ENCODE measurements at regions not wholly inside any gene's neighbourhood (a gene's known extent, or its start where the extent isn't known, plus 50 kb on each side); places are given as distances from the start of the nearest gene placed in this dataset.

DNA sequence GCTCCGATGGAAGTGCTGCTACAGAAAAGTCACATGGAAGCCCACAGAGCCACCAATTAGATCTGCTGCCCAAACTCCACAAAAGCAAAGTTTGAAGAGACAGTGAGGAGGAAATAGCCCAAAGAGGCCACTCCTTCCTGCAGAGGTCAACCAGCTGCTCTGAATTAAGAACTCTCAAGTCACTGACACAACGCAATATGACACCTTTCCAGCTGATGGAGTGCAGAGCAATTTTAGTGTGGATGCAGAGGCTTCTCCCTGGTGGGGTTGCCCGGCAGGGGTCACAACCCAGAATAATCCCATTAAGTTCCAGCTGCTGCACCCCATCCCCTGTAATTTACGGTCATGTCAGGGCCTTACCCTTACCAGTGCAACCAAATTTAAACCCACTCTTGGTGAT lies 361.9 kb upstream of the JARID2 start:
- Histone ChIP-seq H3K4me1 (ENCODE audit: low read length) (no peaks in the 10 kb centered on the region), H4K20me1 (ENCODE audit: insufficient read depth, low read length) (no peaks in the 10 kb centered on the region), H3K9me3 (replicated peaks; ENCODE audit: insufficient read depth, low read length) (no peaks in the 10 kb centered on the region), H3F3A (ENCODE audit: insufficient read depth, low read length) (no peaks in the 10 kb centered on the region), H2AFZ (ENCODE audit: low read length) (no peak overlapping the region), H3K4me2 (ENCODE audit: low read depth, low read length) (no peak overlapping the region), H3K27ac (ENCODE audit: low read length) (no peak overlapping the region), H3K79me2 (ENCODE audit: low read length) (no peaks in the 10 kb centered on the region), H3K27me3 (replicated peaks; ENCODE audit: insufficient read depth, low read length) (no peaks in the 10 kb centered on the region), H3K4me3 (ENCODE audit: low read length) (no peak overlapping the region), H3K9me2 (replicated peaks; ENCODE audit: insufficient read depth, low read length) (no peaks in the 10 kb centered on the region), H3K36me3 (replicated peaks; ENCODE audit: insufficient read depth, low read length) (no peaks in the 10 kb centered on the region), H3K9ac (ENCODE audit: low read length) (no peak overlapping the region)
- no peak for DNase-seq
- no peak for TF ChIP-seq EZH2phosphoT487 (IDR thresholded peaks at IDR 0.05; ENCODE audit: low read length)
- TF ChIP-seq, protein P1, sequence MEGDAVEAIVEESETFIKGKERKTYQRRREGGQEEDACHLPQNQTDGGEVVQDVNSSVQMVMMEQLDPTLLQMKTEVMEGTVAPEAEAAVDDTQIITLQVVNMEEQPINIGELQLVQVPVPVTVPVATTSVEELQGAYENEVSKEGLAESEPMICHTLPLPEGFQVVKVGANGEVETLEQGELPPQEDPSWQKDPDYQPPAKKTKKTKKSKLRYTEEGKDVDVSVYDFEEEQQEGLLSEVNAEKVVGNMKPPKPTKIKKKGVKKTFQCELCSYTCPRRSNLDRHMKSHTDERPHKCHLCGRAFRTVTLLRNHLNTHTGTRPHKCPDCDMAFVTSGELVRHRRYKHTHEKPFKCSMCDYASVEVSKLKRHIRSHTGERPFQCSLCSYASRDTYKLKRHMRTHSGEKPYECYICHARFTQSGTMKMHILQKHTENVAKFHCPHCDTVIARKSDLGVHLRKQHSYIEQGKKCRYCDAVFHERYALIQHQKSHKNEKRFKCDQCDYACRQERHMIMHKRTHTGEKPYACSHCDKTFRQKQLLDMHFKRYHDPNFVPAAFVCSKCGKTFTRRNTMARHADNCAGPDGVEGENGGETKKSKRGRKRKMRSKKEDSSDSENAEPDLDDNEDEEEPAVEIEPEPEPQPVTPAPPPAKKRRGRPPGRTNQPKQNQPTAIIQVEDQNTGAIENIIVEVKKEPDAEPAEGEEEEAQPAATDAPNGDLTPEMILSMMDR (IDR thresholded peaks at IDR 0.05; ENCODE audit: low read length): no peak
- no peak for TF ChIP-seq EZH2 (optimal IDR thresholded peaks at IDR 0.05; ENCODE audit: low read depth, low read length)

DNA sequence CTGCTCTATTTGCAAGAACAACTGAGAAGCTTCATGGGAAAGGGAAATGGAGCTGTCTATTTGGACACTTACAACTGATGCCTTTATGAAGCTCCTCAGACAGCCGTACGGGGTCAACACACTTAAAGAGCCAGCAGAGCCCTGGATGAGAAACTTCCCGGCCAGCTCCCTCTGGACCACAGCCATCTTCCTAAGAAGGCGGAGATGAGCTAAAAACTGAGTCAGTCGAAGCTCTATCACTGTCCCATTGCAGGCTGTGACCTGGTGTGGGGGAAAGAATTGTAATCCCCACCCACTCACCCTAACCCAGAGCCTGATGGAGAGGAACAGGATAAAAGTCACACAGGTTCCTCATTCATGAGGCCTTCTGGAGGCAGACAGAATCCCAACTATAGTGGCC lies 360.4 kb upstream of the JARID2 start:
- Histone ChIP-seq H3K9me3 (replicated peaks; ENCODE audit: insufficient read depth, low read length) (no peaks in the 10 kb centered on the region), H4K20me1 (ENCODE audit: insufficient read depth, low read length) (no peaks in the 10 kb centered on the region), H3K27ac (ENCODE audit: low read length) (no peak overlapping the region), H3K79me2 (ENCODE audit: low read length) (no peaks in the 10 kb centered on the region), H3K9ac (ENCODE audit: low read length) (no peak overlapping the region), H3K4me2 (ENCODE audit: low read depth, low read length) (no peak overlapping the region), H3K36me3 (replicated peaks; ENCODE audit: insufficient read depth, low read length) (no peaks in the 10 kb centered on the region), H2AFZ (ENCODE audit: low read length) (no peak overlapping the region), H3K4me1 (ENCODE audit: low read length) (no peaks in the 10 kb centered on the region), H3K27me3 (replicated peaks; ENCODE audit: insufficient read depth, low read length) (no peaks in the 10 kb centered on the region), H3K4me3 (ENCODE audit: low read length) (no peak overlapping the region), H3F3A (ENCODE audit: insufficient read depth, low read length) (no peaks in the 10 kb centered on the region), H3K9me2 (replicated peaks; ENCODE audit: insufficient read depth, low read length) (no peaks in the 10 kb centered on the region)
- no peak for TF ChIP-seq EZH2phosphoT487 (IDR thresholded peaks at IDR 0.05; ENCODE audit: low read length)
- TF ChIP-seq, protein P1 (IDR thresholded peaks at IDR 0.05; ENCODE audit: low read length): no peak
- no peak for TF ChIP-seq EZH2 (optimal IDR thresholded peaks at IDR 0.05; ENCODE audit: low read depth, low read length)
- no peak for DNase-seq

DNA sequence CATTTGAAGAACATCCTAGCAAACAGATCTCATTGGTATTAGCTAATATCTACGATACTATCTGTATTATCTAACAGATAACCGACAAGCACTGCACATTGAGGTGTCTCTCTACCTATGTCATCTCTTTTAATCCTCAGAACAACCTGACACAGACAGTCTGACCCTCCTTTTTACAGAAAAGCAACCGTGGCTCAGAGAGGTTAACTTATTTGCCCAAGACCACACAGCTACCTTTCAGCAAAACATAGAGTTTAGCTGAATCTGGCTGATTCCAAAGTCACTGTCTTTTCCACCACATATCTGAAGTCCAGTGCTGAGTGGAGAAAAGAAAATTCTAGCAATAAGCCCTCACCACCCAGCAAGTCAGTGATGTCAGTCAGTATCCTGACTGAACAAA lies 358.7 kb upstream of the JARID2 start:
- TF ChIP-seq EZH2 (optimal IDR thresholded peaks at IDR 0.05; ENCODE audit: low read depth, low read length) (no peak), EZH2phosphoT487 (IDR thresholded peaks at IDR 0.05; ENCODE audit: low read length) (no peak)
- TF ChIP-seq, protein P1 (IDR thresholded peaks at IDR 0.05; ENCODE audit: low read length): no peak
- Histone ChIP-seq H3K9me2 (replicated peaks; ENCODE audit: insufficient read depth, low read length) (no peaks in the 10 kb centered on the region), H3K9me3 (replicated peaks; ENCODE audit: insufficient read depth, low read length) (no peaks in the 10 kb centered on the region)

More for the DNA sequence above, 358.7 kb upstream of the JARID2 start:
- H3K4me2 ChIP-seq (ENCODE audit: low read depth, low read length): no peak overlapping the region
- H3F3A ChIP-seq (ENCODE audit: insufficient read depth, low read length): no peaks in the 10 kb centered on the region
- H3K79me2 ChIP-seq (ENCODE audit: low read length): no peaks in the 10 kb centered on the region
- no peaks in the 10 kb centered on the region for H4K20me1 ChIP-seq (ENCODE audit: insufficient read depth, low read length)
- no peaks in the 10 kb centered on the region for H3K27me3 ChIP-seq (replicated peaks; ENCODE audit: insufficient read depth, low read length)
- H3K4me1 ChIP-seq (ENCODE audit: low read length): no peaks in the 10 kb centered on the region
- no peaks in the 10 kb centered on the region for H3K36me3 ChIP-seq (replicated peaks; ENCODE audit: insufficient read depth, low read length)
- H2AFZ ChIP-seq (ENCODE audit: low read length): no peak overlapping the region
- no peak overlapping the region for H3K27ac ChIP-seq (ENCODE audit: low read length)
- no peak overlapping the region for H3K4me3 ChIP-seq (ENCODE audit: low read length)
- no peak overlapping the region for H3K9ac ChIP-seq (ENCODE audit: low read length)
- no peak for DNase-seq

Measured in MM.1S (cell line).